GM12864 (cell line): ENCODE measurements at regions not wholly inside any gene's neighbourhood (a gene's known extent, or its start where the extent isn't known, plus 50 kb on each side); places are given as distances from the start of the nearest gene placed in this dataset.

Experiments used
- DNase-seq: peaks from one replicate; pipeline ENCODE4 v3.0.0-alpha.2; 2011; ENCODE audit warnings: low read depth
- H3K4me3 ChIP-seq: 2 replicates; pipeline ENCODE4 v1.5.1; 2011; ENCODE audit warnings: mild to moderate bottlenecking, low read depth, low read length, control low read depth
- CTCF ChIP-seq: IDR thresholded peaks from 2 replicates; pipeline ENCODE4 v1.5.1; 2011; ENCODE audit warnings: low read depth, mild to moderate bottlenecking, moderate library complexity, low read length, control low read depth, inconsistent platforms; ENCODE audit errors: missing control alignments

GRCh38 chr2:67032076-67032475 is 365.1 kb upstream of the ETAA1 start:
- TF ChIP-seq CTCF, result no peak
- no peak overlapping the region for H3K4me3 ChIP-seq
- no peak for DNase-seq

- DNase-seq, result no peak
- TF ChIP-seq CTCF, result no peak
- H3K4me3 ChIP-seq, result no peak overlapping the region
Measured at GRCh38 chr2:67036444-67036843, 360.7 kb upstream of the ETAA1 start.

GRCh38 chr2:67037655-67038054 is 359.5 kb upstream of the ETAA1 start:
- DNase-seq, result no peak
- TF ChIP-seq CTCF, result no peak
- H3K4me3 ChIP-seq, result no peak overlapping the region

- no peak overlapping the region for H3K4me3 ChIP-seq
- DNase-seq, result no peak
- no peak for TF ChIP-seq CTCF
Measured at GRCh38 chr2:67038195-67038594, 358.9 kb upstream of the ETAA1 start.

- no peak for DNase-seq
- no peak for TF ChIP-seq CTCF
Measured at GRCh38 chr2:67039058-67039457, 358.1 kb upstream of the ETAA1 start.

GRCh38 chr2:67039517-67040103 is 357.5 kb upstream of the ETAA1 start:
- no peak overlapping the region for H3K4me3 ChIP-seq
- no peak for DNase-seq
- no peak for TF ChIP-seq CTCF

More at GRCh38 chr2:67039058-67039457, 358.1 kb upstream of the ETAA1 start:
- no peak overlapping the region for H3K4me3 ChIP-seq

GRCh38 chr2:67041051-67041450 is 356.1 kb upstream of the ETAA1 start:
- H3K4me3 ChIP-seq, result no peak overlapping the region
- no peak for TF ChIP-seq CTCF
- DNase-seq, result no peak
